Endothelial cell of umbilical vein (primary cell): ENCODE measurements at regions not wholly inside any gene's neighbourhood (a gene's known extent, or its start where the extent isn't known, plus 50 kb on each side); places are given as distances from the start of the nearest gene placed in this dataset.

Experiments used
- BruUV-seq: library from RNA; stranded (reverse); fragments of 400-500 nt; replicated peaks from 2 replicates; lab custom pipeline; 2021; lab: Mats Ljungman, UMichigan
- CTCF ChIA-PET: fragments of 300-600, 350-600 bp; sonication (Branson Sonifier 250); formaldehyde crosslinking; loops from one replicate; lab custom pipeline; 2021; ENCODE audit warnings: antibody characterized with exemption, inconsistent platforms; lab: Charles Lee
- POLR2A ChIA-PET: fragments of 300-600, 350-600 bp; sonication (Branson Sonifier 250); formaldehyde crosslinking; loops from one replicate; lab custom pipeline; 2021; ENCODE audit warnings: antibody characterized with exemption, inconsistent platforms; lab: Charles Lee
- DNase-seq: peaks from one replicate; pipeline ENCODE4 v3.0.0-alpha.2; 2011; ENCODE audit warnings: low read depth, low spot score
- FAIRE-seq: peaks from 2 replicates; lab custom pipeline; 2011; peaks lifted over from hg19 to GRCh38; lab: Jason Lieb, UNC
- H2AFZ ChIP-seq: 2 replicates; pipeline ENCODE4 v1.6.0; 2012; ENCODE audit warnings: low read depth, low read length, control low read depth, inconsistent platforms
- H3K27ac ChIP-seq: 2 replicates; pipeline ENCODE4 v1.5.1; 2011; ENCODE audit warnings: low read depth, mild to moderate bottlenecking, control low read depth, low read length, moderate library complexity; ENCODE audit not compliant: insufficient read depth
- H3K27me3 ChIP-seq, 2 experiments: 2 replicates each; pipeline versions ENCODE4 v1.6.0 to v1.6.1; 2011; ENCODE audit warnings: low read length in 2 of 2, mixed read lengths in 1 of 2; ENCODE audit not compliant: control insufficient read depth in 2 of 2, insufficient read depth in 2 of 2
- H3K36me3 ChIP-seq, 2 experiments: 2 replicates in 1 of 2; 3 replicates in 1 of 2; pipeline ENCODE4 v1.5.1; 2011; ENCODE audit warnings: low read length in 2 of 2, mild to moderate bottlenecking in 1 of 2, moderate library complexity in 1 of 2; ENCODE audit not compliant: control insufficient read depth in 2 of 2, insufficient read depth in 2 of 2; ENCODE audit errors: extremely low read depth in 1 of 2
- H3K4me1 ChIP-seq: 3 replicates; pipeline ENCODE4 v1.5.1; 2011; ENCODE audit warnings: mild to moderate bottlenecking, low read length; ENCODE audit not compliant: control insufficient read depth, insufficient read depth; ENCODE audit errors: extremely low read depth
- H3K4me2 ChIP-seq: 2 replicates; pipeline ENCODE4 v1.6.1; 2011; ENCODE audit warnings: low read length, control low read depth, mixed read lengths; ENCODE audit not compliant: insufficient read depth
- H3K4me3 ChIP-seq, 3 experiments: fragments of 200-600 bp in 1 of 3; sonication (generic), shearing (Covaris generic) in 1 of 3; replicated peaks in 1 of 3; 2 replicates each; pipeline ENCODE4 v1.5.1; 2011 to 2016; ENCODE audit warnings: control low read depth in 3 of 3, low read length in 3 of 3, mild to moderate bottlenecking in 2 of 3, inconsistent platforms in 1 of 3, low read depth in 1 of 3, moderate library complexity in 1 of 3; ENCODE audit not compliant: insufficient read depth in 1 of 3
- H3K79me2 ChIP-seq: 2 replicates; pipeline ENCODE4 v1.6.0; 2012; ENCODE audit warnings: low read length, inconsistent platforms; ENCODE audit not compliant: control insufficient read depth, insufficient read depth
- H3K9ac ChIP-seq: replicated peaks from 2 replicates; pipeline ENCODE3; 2011; ENCODE audit warnings: low read length, control low read depth; ENCODE audit not compliant: insufficient read depth; ENCODE audit errors: extremely low read depth
- H3K9me1 ChIP-seq: replicated peaks from 3 replicates; pipeline ENCODE4 v1.6.0; 2011; ENCODE audit warnings: mild to moderate bottlenecking, low read length; ENCODE audit not compliant: control insufficient read depth, insufficient read depth; ENCODE audit errors: extremely low read depth
- H3K9me3 ChIP-seq: replicated peaks from 2 replicates; pipeline ENCODE4 v1.5.1; 2012; ENCODE audit warnings: low read length, inconsistent platforms; ENCODE audit not compliant: control insufficient read depth, insufficient read depth
- H4K20me1 ChIP-seq: replicated peaks from 2 replicates; pipeline ENCODE3; 2011; ENCODE audit warnings: mild to moderate bottlenecking, low read length; ENCODE audit not compliant: control insufficient read depth, insufficient read depth; ENCODE audit errors: extremely low read depth
- CTCF ChIP-seq, 2 donors: IDR thresholded peaks; 1 replicate in 1 of 2; 2 replicates in 1 of 2; pipeline ENCODE4 v1.5.1; 2011; ENCODE audit warnings: low read length in 2 of 2, mild to moderate bottlenecking in 2 of 2, moderate library complexity in 2 of 2, control low read depth in 1 of 2, inconsistent platforms in 1 of 2, low read depth in 1 of 2; ENCODE audit not compliant: insufficient read depth in 1 of 2; ENCODE audit errors: extremely low read depth in 1 of 2
- EZH2 ChIP-seq: IDR thresholded peaks from 2 replicates; pipeline ENCODE4 v1.6.1; 2012; ENCODE audit warnings: borderline replicate concordance, low read depth, mild to moderate bottlenecking, moderate library complexity, low read length, inconsistent platforms; ENCODE audit not compliant: severe bottlenecking
- FOS ChIP-seq: IDR thresholded peaks from 2 replicates; pipeline ENCODE4 v1.6.1; 2011; ENCODE audit warnings: mild to moderate bottlenecking, low read length, moderate library complexity, borderline replicate concordance; ENCODE audit not compliant: insufficient read depth
- GATA2 ChIP-seq: IDR thresholded peaks from 2 replicates; pipeline ENCODE4 v1.7.0; 2011; ENCODE audit warnings: low read depth, mild to moderate bottlenecking, moderate library complexity, mixed read lengths, low read length; ENCODE audit not compliant: insufficient read length, insufficient read depth
- JUN ChIP-seq: IDR thresholded peaks from 2 replicates; pipeline ENCODE4 v1.6.1; 2011; ENCODE audit warnings: borderline replicate concordance, low read depth; ENCODE audit not compliant: insufficient read length, insufficient read depth
- MAX ChIP-seq: IDR thresholded peaks from 2 replicates; pipeline ENCODE4 v1.6.1; 2011; ENCODE audit not compliant: insufficient read depth, insufficient read length
- MYC ChIP-seq: IDR thresholded peaks from one replicate; pipeline ENCODE4 v1.6.1; 2011; ENCODE audit warnings: mild to moderate bottlenecking, low read depth, low read length
- POLR2A ChIP-seq: IDR thresholded peaks from 2 replicates; pipeline ENCODE4 v1.6.1; 2012; ENCODE audit warnings: low read depth, mild to moderate bottlenecking, control low read depth, low read length
- POLR2AphosphoS5 ChIP-seq: IDR thresholded peaks from 2 replicates; pipeline ENCODE4 v1.6.1; 2012; ENCODE audit warnings: low read depth, mild to moderate bottlenecking, control low read depth, low read length, moderate library complexity; ENCODE audit not compliant: insufficient read depth
- dilution Hi-C: fragments of 300-500 bp; cut with MboI; formaldehyde crosslinking; loops from one replicate; pipeline ENCODE4 v1.15.0; 2019; ENCODE audit warnings: low sequenced_read_pairs; ENCODE audit not compliant: extremely low pct_ligation_motif_present
- intact Hi-C: fragments of 100-400 bp; cut with micrococcal nuclease; formaldehyde crosslinking; loops from one replicate; pipeline ENCODE4 v1.10.0; 2022

- FAIRE-seq (no peak), DNase-seq (no peak)
- H3K27me3 ChIP-seq: no peaks in the 10 kb centered on the region
- POLR2A ChIA-PET: no interaction called here
- dilution Hi-C loops: no loop called here
- no peak overlapping the region for H3K27ac ChIP-seq
- intact Hi-C loops: no loop called here
- H3K4me1 ChIP-seq: no peaks in the 10 kb centered on the region
- H3K4me2 ChIP-seq: no peak overlapping the region
- H3K79me2 ChIP-seq: no peaks in the 10 kb centered on the region
- H3K9me1 ChIP-seq: no peaks in the 10 kb centered on the region
- no peak overlapping the region for H2AFZ ChIP-seq
- no peaks in the 10 kb centered on the region for H4K20me1 ChIP-seq
- TF ChIP-seq GATA2: no peak
- TF ChIP-seq FOS: no peak
- TF ChIP-seq CTCF (IDR thresholded peaks at IDR 0.05; ENCODE audit: extremely low read depth in 1 of 2, insufficient read depth in 1 of 2, low read depth in 1 of 2, low read length in 2 of 2): no peak
- no peak for TF ChIP-seq MYC
- no peak for TF ChIP-seq POLR2A
- no peak for TF ChIP-seq JUN
- no peak for TF ChIP-seq POLR2AphosphoS5
- TF ChIP-seq MAX: no peak
- TF ChIP-seq EZH2: no peak
- no TSS peak for BruUV-seq
- H3K4me3 ChIP-seq: no peak overlapping the region
- CTCF ChIA-PET: no interaction called here
- H3K9me3 ChIP-seq: no peaks in the 10 kb centered on the region
- H3K36me3 ChIP-seq: no peaks in the 10 kb centered on the region
- H3K9ac ChIP-seq: no peak overlapping the region
These were observed 66.0 kb upstream of the TNS3 start for GRCh38 chr7:47647918-47648250.
